Fibroblast of villous mesenchyme (primary cell): ENCODE measurements at regions not wholly inside any gene's neighbourhood (a gene's known extent, or its start where the extent isn't known, plus 50 kb on each side); places are given as distances from the start of the nearest gene placed in this dataset.
"Not testable (repeated sequence)": the region's sequence is repeated elsewhere in the genome, so short reads cannot be mapped to it uniquely, and the experiment has no call there.

Experiments
- DNase-seq: peaks from one replicate; pipeline ENCODE4 v3.0.0-alpha.2; 2010; ENCODE audit warnings: low read depth
- H3K4me3 ChIP-seq: 2 replicates; pipeline ENCODE4 v1.5.1; 2011; ENCODE audit warnings: low read depth, mild to moderate bottlenecking, low read length
- CTCF ChIP-seq: IDR thresholded peaks from 2 replicates; pipeline ENCODE4 v1.5.1; 2012; ENCODE audit warnings: low read depth, mild to moderate bottlenecking, low read length; ENCODE audit not compliant: insufficient read depth

- no peak for DNase-seq
- TF ChIP-seq CTCF: no peak
- H3K4me3 ChIP-seq: no peak overlapping the region
Measured at GRCh38 chr7:81272176-81272575, 353.3 kb upstream of the SEMA3C start.

GRCh38 chr7:81268551-81268950, 349.7 kb upstream of the SEMA3C start:
- DNase-seq: peak; percentile 47
- no peak for TF ChIP-seq CTCF
- H3K4me3 ChIP-seq: no peak overlapping the region

- DNase-seq: no peak
- no peak for TF ChIP-seq CTCF
- no peak overlapping the region for H3K4me3 ChIP-seq
Measured at GRCh38 chr7:81267508-81267907, 348.7 kb upstream of the SEMA3C start.

GRCh38 chr7:81264116-81264515, 345.3 kb upstream of the SEMA3C start:
- no peak for TF ChIP-seq CTCF
- no peak overlapping the region for H3K4me3 ChIP-seq
- no peak for DNase-seq

GRCh38 chr7:81260152-81260551, 341.3 kb upstream of the SEMA3C start:
- H3K4me3 ChIP-seq: no peak overlapping the region
- DNase-seq: peak; percentile 17
- TF ChIP-seq CTCF: no peak

GRCh38 chr7:81256991-81257390, 338.1 kb upstream of the SEMA3C start:
- no peak overlapping the region for H3K4me3 ChIP-seq
- peak; percentile 57 for TF ChIP-seq CTCF
- peak; percentile 56 for DNase-seq

GRCh38 chr7:81248420-81248819, 329.6 kb upstream of the SEMA3C start:
- no peak for TF ChIP-seq CTCF
- no peak overlapping the region for H3K4me3 ChIP-seq
- DNase-seq: no peak

GRCh38 chr7:81247364-81247763, 328.5 kb upstream of the SEMA3C start:
- DNase-seq, H3K4me3 ChIP-seq: not testable (repeated sequence)
